SK-N-SH treated with all-trans-retinoic acid at 6 μM for 48 hours (cell line): ENCODE measurements at regions not wholly inside any gene's neighbourhood (a gene's known extent, or its start where the extent isn't known, plus 50 kb on each side); places are given as distances from the start of the nearest gene placed in this dataset.

Experiments
- ATAC-seq: fragments of 200-7000 bp; cut with Tn5 transposase; 3 replicates; pipeline ENCODE4 v1.9.1; 2020; ENCODE audit warnings: mild to moderate bottlenecking, moderate library complexity
- ARNTL ChIP-seq: fragments of 450-650 bp; formaldehyde crosslinking; IDR thresholded peaks from 2 replicates; pipeline ENCODE4 v1.5.0; 2020; ENCODE audit warnings: low read depth, mild to moderate bottlenecking, moderate library complexity, borderline replicate concordance
- BACH2 ChIP-seq: fragments of 250-450 bp; sonication (Bioruptor Pico); IDR thresholded peaks from 2 replicates; pipeline ENCODE4 v1.9.0; 2021; ENCODE audit warnings: mild to moderate bottlenecking, borderline replicate concordance
- CSDC2 ChIP-seq: fragments of 250-450 bp; sonication (Bioruptor Pico); IDR thresholded peaks from 2 replicates; pipeline ENCODE4 v1.5.0; 2020; ENCODE audit warnings: mild to moderate bottlenecking, moderate library complexity
- ESRRG ChIP-seq: fragments of 250-450 bp; sonication (Bioruptor Pico); IDR thresholded peaks from 2 replicates; pipeline ENCODE4 v1.6.1; 2021; ENCODE audit warnings: mild to moderate bottlenecking
- GLIS3 ChIP-seq: fragments of 250-450 bp; sonication (Bioruptor Pico); IDR thresholded peaks from 2 replicates; pipeline ENCODE4 v1.5.0; 2020; ENCODE audit warnings: mild to moderate bottlenecking, moderate library complexity
- ISL1 ChIP-seq: fragments of 250-450 bp; sonication (Bioruptor Pico); IDR thresholded peaks from 2 replicates; pipeline ENCODE4 v2.1.2; 2022; ENCODE audit warnings: mild to moderate bottlenecking, moderate library complexity
- OSR1 ChIP-seq: fragments of 250-450 bp; sonication (Bioruptor Pico); IDR thresholded peaks from 2 replicates; pipeline ENCODE4 v1.8.0; 2022; ENCODE audit warnings: moderate library complexity, mild to moderate bottlenecking, inconsistent platforms
- PPARA ChIP-seq: fragments of 250-450 bp; sonication (Bioruptor Pico); IDR thresholded peaks from 2 replicates; pipeline ENCODE4 v1.5.0; 2020; ENCODE audit warnings: mild to moderate bottlenecking, borderline replicate concordance
- RARB ChIP-seq: fragments of 250-450 bp; sonication (Bioruptor Pico); IDR thresholded peaks from 2 replicates; pipeline ENCODE4 v1.8.0; 2021; ENCODE audit warnings: mild to moderate bottlenecking, moderate library complexity
- SNAI2 ChIP-seq: fragments of 250-450 bp; sonication (Bioruptor Pico); IDR thresholded peaks from 2 replicates; pipeline ENCODE4 v1.5.0; 2020; ENCODE audit warnings: mild to moderate bottlenecking, moderate library complexity
- TCF4 ChIP-seq: fragments of 250-450 bp; sonication (Bioruptor Pico); IDR thresholded peaks from 2 replicates; pipeline ENCODE4 v1.8.0; 2021; ENCODE audit warnings: mild to moderate bottlenecking, moderate library complexity, borderline replicate concordance
- TOX ChIP-seq: fragments of 250-450 bp; sonication (Bioruptor Pico); IDR thresholded peaks from 2 replicates; pipeline ENCODE4 v1.8.0; 2021; ENCODE audit warnings: mild to moderate bottlenecking, moderate library complexity, borderline replicate concordance
- ZC3H10 ChIP-seq: fragments of 250-450 bp; sonication (Bioruptor Pico); IDR thresholded peaks from 2 replicates; pipeline ENCODE4 v1.5.1; 2021; ENCODE audit warnings: mild to moderate bottlenecking, moderate library complexity
- ZFP3 ChIP-seq: fragments of 250-450 bp; sonication (Bioruptor Pico); IDR thresholded peaks from 2 replicates; pipeline ENCODE4 v1.5.0; 2020; ENCODE audit warnings: mild to moderate bottlenecking, moderate library complexity
- ZFP30 ChIP-seq: fragments of 450-650 bp; formaldehyde crosslinking; IDR thresholded peaks from 2 replicates; pipeline ENCODE4 v1.5.0; 2022; ENCODE audit warnings: mild to moderate bottlenecking, moderate library complexity
- ZNF565 ChIP-seq: fragments of 450-650 bp; formaldehyde crosslinking; conservative IDR thresholded peaks from 2 replicates; pipeline ENCODE4 v1.5.0; 2020; ENCODE audit warnings: low read depth, mild to moderate bottlenecking, moderate library complexity
- ZNF8 ChIP-seq: fragments of 450-650 bp; formaldehyde crosslinking; IDR thresholded peaks from 2 replicates; pipeline ENCODE4 v1.5.0; 2020; ENCODE audit warnings: mild to moderate bottlenecking, moderate library complexity
- TF ChIP-seq, protein P1 (sequence below): fragments of 250-450 bp; sonication (Bioruptor Pico); IDR thresholded peaks from 2 replicates; pipeline ENCODE4 v1.5.0; 2020; ENCODE audit warnings: mild to moderate bottlenecking, moderate library complexity
- TF ChIP-seq, protein P2 (sequence below): fragments of 250-450 bp; sonication (Bioruptor Pico); IDR thresholded peaks from 2 replicates; pipeline ENCODE4 v1.8.0; 2021; ENCODE audit warnings: low read depth, mild to moderate bottlenecking, moderate library complexity, borderline replicate concordance
- TF ChIP-seq, protein P3 (sequence below): fragments of 250-450 bp; sonication (Bioruptor Pico); IDR thresholded peaks from 2 replicates; pipeline ENCODE4 v1.5.1; 2020; ENCODE audit warnings: low read depth, mild to moderate bottlenecking, moderate library complexity
- TF ChIP-seq, protein P4 (sequence below): fragments of 250-450 bp; sonication (Bioruptor Pico); IDR thresholded peaks from 2 replicates; pipeline ENCODE4 v1.8.0; 2020; ENCODE audit warnings: mild to moderate bottlenecking, moderate library complexity, borderline replicate concordance

DNA sequence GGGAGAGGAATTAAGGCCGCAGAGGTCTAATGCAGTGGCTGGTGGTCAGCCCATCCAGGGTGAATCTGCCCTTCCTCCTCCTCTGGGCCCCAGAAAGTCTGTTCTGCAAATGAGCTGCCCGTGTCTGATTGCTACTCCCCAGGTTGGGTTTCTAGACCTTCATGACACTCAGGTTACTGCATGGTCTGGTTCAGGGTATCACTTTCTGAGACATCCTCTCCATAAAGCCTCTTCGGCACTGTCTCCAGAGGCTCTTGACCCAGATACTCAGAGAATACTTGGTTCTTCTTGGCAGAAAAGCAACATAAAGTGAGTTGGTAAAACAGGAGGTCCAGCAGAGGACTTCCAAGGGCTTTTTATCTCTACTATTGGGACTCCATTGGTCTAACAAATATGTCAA, 62.5 kb upstream of the GDNF start:
- ATAC-seq = no peak
- no peak for TF ChIP-seq ZC3H10 (CRISPR knock-in tag)
- TF ChIP-seq, protein P1, sequence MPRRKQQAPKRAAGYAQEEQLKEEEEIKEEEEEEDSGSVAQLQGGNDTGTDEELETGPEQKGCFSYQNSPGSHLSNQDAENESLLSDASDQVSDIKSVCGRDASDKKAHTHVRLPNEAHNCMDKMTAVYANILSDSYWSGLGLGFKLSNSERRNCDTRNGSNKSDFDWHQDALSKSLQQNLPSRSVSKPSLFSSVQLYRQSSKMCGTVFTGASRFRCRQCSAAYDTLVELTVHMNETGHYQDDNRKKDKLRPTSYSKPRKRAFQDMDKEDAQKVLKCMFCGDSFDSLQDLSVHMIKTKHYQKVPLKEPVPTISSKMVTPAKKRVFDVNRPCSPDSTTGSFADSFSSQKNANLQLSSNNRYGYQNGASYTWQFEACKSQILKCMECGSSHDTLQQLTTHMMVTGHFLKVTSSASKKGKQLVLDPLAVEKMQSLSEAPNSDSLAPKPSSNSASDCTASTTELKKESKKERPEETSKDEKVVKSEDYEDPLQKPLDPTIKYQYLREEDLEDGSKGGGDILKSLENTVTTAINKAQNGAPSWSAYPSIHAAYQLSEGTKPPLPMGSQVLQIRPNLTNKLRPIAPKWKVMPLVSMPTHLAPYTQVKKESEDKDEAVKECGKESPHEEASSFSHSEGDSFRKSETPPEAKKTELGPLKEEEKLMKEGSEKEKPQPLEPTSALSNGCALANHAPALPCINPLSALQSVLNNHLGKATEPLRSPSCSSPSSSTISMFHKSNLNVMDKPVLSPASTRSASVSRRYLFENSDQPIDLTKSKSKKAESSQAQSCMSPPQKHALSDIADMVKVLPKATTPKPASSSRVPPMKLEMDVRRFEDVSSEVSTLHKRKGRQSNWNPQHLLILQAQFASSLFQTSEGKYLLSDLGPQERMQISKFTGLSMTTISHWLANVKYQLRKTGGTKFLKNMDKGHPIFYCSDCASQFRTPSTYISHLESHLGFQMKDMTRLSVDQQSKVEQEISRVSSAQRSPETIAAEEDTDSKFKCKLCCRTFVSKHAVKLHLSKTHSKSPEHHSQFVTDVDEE (CRISPR knock-in tag) = no peak
- TF ChIP-seq ZNF8 (CRISPR knock-in tag) = no peak
- TF ChIP-seq RARB (CRISPR knock-in tag) = no peak
- no peak for TF ChIP-seq TOX (CRISPR knock-in tag)
- no peak for TF ChIP-seq ESRRG (CRISPR knock-in tag)
- no peak for TF ChIP-seq BACH2 (CRISPR knock-in tag)
- no peak for TF ChIP-seq OSR1
- TF ChIP-seq CSDC2 = no peak
- no peak for TF ChIP-seq ZNF565
- no peak for TF ChIP-seq SNAI2
- no peak for TF ChIP-seq ISL1 (CRISPR knock-in tag)
- no peak for TF ChIP-seq TCF4 (CRISPR knock-in tag)
- no peak for TF ChIP-seq ZFP3 (CRISPR knock-in tag)
- TF ChIP-seq, protein P2, sequence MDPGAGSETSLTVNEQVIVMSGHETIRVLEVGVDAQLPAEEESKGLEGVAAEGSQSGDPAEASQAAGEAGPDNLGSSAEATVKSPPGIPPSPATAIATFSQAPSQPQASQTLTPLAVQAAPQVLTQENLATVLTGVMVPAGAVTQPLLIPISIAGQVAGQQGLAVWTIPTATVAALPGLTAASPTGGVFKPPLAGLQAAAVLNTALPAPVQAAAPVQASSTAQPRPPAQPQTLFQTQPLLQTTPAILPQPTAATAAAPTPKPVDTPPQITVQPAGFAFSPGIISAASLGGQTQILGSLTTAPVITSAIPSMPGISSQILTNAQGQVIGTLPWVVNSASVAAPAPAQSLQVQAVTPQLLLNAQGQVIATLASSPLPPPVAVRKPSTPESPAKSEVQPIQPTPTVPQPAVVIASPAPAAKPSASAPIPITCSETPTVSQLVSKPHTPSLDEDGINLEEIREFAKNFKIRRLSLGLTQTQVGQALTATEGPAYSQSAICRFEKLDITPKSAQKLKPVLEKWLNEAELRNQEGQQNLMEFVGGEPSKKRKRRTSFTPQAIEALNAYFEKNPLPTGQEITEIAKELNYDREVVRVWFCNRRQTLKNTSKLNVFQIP (CRISPR knock-in tag) = no peak
- TF ChIP-seq ARNTL (CRISPR knock-in tag) = no peak
- TF ChIP-seq, protein P3, sequence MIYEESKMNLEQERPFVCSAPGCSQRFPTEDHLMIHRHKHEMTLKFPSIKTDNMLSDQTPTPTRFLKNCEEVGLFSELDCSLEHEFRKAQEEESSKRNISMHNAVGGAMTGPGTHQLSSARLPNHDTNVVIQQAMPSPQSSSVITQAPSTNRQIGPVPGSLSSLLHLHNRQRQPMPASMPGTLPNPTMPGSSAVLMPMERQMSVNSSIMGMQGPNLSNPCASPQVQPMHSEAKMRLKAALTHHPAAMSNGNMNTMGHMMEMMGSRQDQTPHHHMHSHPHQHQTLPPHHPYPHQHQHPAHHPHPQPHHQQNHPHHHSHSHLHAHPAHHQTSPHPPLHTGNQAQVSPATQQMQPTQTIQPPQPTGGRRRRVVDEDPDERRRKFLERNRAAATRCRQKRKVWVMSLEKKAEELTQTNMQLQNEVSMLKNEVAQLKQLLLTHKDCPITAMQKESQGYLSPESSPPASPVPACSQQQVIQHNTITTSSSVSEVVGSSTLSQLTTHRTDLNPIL (CRISPR knock-in tag) = no peak
- no peak for TF ChIP-seq GLIS3

DNA sequence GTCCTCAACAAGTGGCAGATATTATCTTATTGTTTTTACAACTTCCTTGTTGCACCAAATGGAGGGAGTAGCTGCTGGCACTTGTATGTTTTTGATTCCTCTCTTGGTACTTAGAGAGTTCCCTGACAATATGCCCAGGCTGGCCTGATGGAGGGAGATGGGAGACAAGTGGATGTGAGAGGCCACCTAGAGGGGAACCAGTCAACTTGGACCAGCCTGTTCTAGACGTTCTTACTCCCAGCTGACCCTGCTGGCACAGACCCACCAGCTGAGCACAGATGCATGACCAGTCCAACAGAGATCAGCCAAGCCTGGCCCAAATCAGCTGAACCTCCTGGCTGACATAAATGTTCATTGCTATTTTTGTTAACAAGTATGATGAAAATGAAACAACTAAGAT, 60.9 kb upstream of the GDNF start:
- ATAC-seq = peak; percentile 74

More for the DNA sequence above, 60.9 kb upstream of the GDNF start:
- TF ChIP-seq, protein P3 (CRISPR knock-in tag) = no peak
- TF ChIP-seq OSR1 (no peak), ISL1 (CRISPR knock-in tag) (no peak), PPARA (CRISPR knock-in tag) (no peak), ZFP30 (no peak), ARNTL (CRISPR knock-in tag) (no peak), ZNF565 (no peak), SNAI2 (no peak)
- TF ChIP-seq, protein P1 (CRISPR knock-in tag) = no peak
- TF ChIP-seq, protein P2 (CRISPR knock-in tag) = no peak
- TF ChIP-seq, protein P4, sequence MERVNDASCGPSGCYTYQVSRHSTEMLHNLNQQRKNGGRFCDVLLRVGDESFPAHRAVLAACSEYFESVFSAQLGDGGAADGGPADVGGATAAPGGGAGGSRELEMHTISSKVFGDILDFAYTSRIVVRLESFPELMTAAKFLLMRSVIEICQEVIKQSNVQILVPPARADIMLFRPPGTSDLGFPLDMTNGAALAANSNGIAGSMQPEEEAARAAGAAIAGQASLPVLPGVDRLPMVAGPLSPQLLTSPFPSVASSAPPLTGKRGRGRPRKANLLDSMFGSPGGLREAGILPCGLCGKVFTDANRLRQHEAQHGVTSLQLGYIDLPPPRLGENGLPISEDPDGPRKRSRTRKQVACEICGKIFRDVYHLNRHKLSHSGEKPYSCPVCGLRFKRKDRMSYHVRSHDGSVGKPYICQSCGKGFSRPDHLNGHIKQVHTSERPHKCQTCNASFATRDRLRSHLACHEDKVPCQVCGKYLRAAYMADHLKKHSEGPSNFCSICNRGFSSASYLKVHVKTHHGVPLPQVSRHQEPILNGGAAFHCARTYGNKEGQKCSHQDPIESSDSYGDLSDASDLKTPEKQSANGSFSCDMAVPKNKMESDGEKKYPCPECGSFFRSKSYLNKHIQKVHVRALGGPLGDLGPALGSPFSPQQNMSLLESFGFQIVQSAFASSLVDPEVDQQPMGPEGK (CRISPR knock-in tag) = no peak
